ENCODE measurements at regions not wholly inside any gene's neighbourhood (a gene's known extent, or its start where the extent isn't known, plus 50 kb on each side); places are given as distances from the start of the nearest gene placed in this dataset.

GRCh38 chr20:61173961-61174725, 77.9 kb upstream of the CDH4 start:
- DNase-seq = no peak

DNA sequence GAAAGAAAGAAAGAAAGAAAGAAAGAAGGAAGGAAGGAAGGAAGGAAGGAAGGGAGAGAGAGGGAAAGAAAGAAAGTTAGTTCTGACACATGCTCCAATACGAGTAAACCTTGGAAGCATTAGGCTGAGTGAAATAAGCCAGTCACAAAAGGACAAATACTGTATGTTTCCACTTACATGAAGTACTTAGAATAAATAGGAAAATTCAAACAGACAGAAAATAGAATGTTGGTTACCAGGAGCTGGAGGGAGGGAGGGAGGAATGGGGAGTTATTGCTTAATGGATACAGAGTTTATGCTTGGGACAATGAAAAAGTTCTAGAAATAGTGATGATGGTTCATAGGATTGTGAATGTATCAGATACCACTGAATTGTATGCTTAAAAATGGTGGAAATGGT, 75.2 kb upstream of the CDH4 start:
- no peak for DNase-seq

DNA sequence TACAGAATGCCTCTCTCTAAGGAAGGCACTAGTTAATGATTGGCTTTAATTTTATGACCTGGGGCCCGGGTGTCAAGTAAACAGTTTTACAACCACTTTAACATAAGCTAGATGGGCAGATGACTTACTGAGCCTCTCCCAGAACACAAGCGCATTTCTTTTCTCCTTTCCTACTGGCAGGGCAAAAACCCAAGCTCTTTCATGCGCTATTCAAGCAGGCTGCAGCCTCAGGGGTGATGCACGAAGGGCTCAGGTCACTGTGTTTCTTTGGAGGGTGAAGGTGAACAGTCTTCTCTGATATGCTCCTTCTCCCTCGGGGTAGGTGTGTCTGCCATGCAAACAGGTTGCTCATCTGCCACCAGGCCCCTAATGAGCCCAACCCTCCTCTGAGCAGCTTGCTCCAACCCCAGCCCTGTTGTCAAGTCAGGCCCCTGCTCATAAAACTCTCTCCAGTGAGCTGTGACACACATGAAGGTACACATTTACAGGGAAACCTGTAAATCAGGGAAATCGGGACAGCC, 73.5 kb upstream of the CDH4 start:
- peak; percentile 41 for DNase-seq

DNA sequence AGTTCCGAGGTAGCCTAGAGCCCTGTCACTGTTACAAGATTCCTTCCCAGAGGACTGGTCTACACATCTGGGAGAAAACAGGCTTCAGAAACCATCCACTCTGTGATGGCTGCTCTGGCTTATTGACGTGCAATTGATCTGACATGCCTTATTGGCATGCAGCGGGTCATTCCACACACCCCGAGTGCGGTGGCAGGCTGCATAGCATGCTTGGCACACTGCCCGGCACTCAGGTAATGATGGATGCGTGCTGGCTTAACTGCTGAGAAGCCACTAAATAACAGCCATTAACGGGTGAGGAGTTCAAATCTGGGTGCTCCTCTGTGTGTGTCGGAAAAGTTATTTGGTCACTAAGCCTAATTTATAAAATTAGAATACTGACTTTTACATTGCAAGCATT, 67.9 kb upstream of the CDH4 start:
- no peak for DNase-seq

DNA sequence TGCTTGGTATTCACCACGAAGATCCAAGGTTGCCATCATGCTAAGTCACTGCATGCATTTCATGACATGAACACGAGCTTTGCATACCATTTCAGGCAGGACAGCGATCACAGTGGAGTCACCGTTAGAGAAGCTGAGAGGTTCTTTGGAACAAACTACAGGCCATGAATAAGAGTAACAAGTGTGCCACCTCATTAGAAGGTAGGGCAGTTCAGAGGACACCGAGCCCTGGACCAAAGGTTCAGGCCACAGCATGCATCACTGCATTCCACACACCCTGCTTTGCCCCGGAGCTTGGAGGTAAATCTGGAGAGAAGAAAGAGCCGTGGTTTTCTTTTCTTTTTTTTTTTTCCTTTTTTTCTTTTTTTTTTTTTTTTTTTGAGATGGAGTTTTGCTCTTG, 66.9 kb upstream of the CDH4 start:
- DNase-seq = no peak

DNA sequence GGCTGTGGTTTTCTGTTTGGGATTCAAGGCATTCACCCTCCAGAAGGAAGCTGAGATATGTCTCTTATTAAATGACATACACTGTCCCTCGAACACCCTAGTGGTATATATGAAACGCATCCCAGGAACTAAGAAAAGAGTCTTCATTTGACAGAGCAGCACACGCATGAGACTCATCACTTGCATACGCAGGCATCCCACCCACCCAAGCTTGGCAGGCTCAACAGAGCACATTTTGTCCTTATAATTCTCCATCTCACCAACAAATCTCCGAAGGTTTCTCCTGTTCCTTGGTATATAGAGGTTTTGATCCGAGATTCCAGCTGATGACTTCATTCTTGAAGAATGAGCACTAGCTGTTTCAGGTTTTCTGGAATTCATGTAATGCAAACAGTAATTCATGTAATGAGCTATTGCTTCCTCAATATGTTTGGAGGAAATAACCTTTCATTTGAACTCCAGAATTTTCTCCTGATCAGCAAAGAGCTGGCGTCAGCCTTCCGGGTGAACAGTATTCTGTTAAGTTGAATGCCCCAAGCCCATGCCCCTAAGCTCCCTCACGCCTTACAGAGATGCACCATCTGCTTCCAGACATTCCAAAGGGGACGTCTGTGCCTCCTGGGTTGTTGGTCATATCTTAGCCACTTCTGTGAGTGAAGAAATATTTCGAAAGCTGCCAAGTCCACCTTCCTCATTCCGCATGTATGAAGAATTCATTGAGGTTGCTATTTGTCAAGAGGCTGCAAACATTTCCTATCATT, 66.0 kb upstream of the CDH4 start:
- DNase-seq = no peak

DNA sequence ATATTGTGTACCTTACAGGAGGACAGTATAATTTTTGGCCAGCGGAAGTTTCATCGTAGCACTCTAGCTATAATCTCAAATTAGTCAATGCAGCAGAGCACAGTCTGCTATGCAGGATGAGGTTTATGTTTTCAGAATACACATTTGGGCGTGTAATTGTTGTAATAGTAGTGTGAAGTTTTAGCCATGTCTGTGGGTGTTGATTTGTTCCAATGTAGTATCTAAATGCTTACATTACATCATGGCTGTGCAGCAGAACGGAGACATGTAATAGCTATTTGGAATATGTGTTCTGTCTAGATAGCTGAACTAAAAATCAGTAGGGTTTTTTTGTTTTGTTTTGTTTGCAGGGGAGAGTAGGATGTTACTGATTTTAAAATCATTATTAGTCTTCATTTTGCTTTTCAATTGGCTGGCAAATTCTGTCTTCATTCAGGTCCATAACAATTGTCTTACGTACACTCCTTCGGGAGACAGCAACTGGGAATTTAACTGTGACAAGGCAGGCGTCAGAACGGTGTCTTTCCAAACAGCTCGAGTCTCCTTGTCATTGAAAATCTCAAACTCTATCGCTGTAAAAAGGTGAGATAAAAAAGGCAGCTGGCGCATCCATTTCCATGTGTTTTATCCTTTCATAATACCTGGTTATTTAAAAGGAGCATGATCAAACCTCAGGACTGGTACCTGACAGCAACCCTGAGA, 65.1 kb upstream of the CDH4 start:
- no peak for DNase-seq

DNA sequence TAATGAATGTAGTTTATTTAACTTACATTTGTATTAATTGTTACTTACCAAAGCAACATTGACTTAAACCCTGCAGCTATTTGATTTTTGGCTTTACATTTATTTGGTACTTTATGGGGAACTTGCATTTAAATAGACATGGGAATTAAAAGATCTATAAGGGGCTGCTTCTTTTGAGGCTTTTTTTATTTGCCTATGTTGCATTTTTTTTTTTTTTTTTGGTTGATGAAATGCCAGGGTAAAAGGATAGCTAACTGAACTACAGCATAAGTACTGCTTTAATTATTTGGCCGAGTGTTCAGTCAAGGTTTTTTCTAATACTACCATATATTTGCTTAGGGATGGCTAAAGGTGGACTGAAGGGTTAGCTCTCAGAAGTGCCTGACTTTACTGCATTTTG, 62.5 kb upstream of the CDH4 start:
- DNase-seq = no peak

- no peak for DNase-seq
Measured at GRCh38 chr20:61191096-61191495, 61.0 kb upstream of the CDH4 start.

DNA sequence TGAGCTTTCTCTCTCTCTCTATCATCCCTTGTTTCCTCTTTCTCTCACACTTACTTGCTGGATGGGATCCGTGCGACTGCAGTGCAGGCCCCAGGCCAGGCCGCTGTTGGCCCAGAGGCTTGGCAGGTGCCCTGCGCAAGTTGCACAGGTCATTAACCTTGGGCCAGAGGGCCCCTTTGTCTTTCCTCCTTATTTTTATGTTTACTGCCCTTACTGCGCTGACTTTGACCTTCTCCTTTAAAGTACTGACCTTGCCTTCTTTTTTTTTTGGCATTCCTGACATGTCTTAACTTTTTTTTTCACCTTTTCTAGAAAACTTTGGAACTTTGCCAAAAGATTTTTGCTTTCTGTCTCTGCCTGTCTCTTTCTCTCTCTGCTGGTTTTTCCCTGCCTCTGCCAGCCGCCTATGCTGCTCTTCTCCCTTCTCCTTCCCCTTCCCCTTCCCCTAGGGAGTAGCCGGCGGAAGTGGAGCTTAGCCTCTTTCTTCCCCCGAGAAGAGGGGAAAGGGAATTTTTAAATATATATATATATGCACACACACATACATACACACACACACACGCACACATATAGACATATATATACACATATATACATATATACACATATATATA, 59.6 kb upstream of the CDH4 start:
- peak; percentile 45 for DNase-seq

DNA sequence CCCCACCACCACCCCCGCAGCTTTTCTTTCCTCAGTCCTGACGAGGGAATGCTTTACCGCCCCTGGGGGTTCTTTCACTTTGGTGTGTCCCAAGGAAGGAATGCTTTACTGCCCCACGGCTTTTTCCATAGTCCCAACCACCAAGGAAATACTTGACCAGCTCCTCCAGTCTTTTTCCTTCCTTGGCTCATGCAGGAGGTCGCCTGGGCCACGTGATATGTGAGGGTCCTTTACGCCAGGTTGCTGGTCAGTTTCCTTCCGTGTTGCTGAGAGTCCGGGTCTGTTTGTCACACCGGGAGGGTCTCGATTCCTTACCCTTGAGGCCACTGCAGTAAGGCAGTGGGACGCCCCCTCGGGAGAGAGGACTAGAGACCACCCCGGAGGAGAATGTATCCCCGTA, 58.9 kb upstream of the CDH4 start:
- DNase-seq = no peak

Measured in right kidney (tissue), 1 donor.